GM11168 (cell line): ENCODE measurements at regions not wholly inside any gene's neighbourhood (a gene's known extent, or its start where the extent isn't known, plus 50 kb on each side); places are given as distances from the start of the nearest gene placed in this dataset.

ENCODE experiments used
- in situ Hi-C: fragments of 300-500 bp; cut with MboI; formaldehyde crosslinking; loops from one replicate; pipeline ENCODE4 v1.12.0; 2022; ENCODE audit warnings: low sequenced_read_pairs; ENCODE audit not compliant: unreplicated experiment

DNA sequence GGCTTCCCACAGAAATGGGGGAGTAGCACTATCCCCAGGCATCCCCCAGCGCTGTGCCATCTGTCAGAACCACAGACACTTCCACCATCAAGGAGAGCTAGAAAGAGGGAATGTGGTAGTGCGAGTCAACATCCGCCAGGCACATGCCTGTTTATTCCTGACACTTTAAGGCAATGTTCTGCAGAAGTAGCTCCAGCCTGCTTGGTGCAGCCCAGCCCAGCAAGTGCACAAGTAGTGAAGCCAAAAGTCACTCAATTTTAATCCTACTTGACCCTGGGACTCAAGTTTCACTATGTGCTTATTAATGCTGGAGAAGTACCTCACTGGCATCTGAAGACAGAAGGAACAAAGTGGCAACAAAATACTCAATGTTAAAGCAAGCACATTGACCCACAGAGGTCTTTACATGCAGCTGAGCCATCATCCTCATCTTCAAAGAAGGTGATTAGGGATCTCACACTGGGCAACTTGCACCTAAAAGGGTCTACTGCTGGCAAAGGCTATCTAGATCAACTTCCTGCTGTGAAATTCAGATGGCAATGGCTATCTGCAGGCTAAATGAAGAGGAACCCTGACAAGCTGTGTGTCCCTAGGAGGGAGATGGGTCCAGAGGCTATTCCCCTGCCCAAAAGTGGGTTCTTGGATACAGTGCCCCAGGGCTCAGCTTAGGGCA is 61.4 kb upstream of the CLDN18 start:
- in situ Hi-C loops = loop anchor here (25.0 kb wide), 1 partner anchor 836 kb away; no protein-coding TSS in a partner anchor

- in situ Hi-C loops = no loop called here
Observed at GRCh38 chr3:137958636-137959035, 51.3 kb upstream of the CLDN18 start.
